ENCODE measurements at regions not wholly inside any gene's neighbourhood (a gene's known extent, or its start where the extent isn't known, plus 50 kb on each side); places are given as distances from the start of the nearest gene placed in this dataset.

- TF ChIP-seq, protein P1, sequence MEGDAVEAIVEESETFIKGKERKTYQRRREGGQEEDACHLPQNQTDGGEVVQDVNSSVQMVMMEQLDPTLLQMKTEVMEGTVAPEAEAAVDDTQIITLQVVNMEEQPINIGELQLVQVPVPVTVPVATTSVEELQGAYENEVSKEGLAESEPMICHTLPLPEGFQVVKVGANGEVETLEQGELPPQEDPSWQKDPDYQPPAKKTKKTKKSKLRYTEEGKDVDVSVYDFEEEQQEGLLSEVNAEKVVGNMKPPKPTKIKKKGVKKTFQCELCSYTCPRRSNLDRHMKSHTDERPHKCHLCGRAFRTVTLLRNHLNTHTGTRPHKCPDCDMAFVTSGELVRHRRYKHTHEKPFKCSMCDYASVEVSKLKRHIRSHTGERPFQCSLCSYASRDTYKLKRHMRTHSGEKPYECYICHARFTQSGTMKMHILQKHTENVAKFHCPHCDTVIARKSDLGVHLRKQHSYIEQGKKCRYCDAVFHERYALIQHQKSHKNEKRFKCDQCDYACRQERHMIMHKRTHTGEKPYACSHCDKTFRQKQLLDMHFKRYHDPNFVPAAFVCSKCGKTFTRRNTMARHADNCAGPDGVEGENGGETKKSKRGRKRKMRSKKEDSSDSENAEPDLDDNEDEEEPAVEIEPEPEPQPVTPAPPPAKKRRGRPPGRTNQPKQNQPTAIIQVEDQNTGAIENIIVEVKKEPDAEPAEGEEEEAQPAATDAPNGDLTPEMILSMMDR (IDR thresholded peaks at IDR 0.05; ENCODE audit: low read depth, low read length): no peak
- DNase-seq (ENCODE audit: low read depth in 1 of 2, low spot score in 1 of 2): no peak
- H3K4me3 ChIP-seq: no peak overlapping the region
- no peaks in the 10 kb centered on the region for H3K27me3 ChIP-seq
- H3K4me1 ChIP-seq (ENCODE audit: low read depth): no peaks in the 10 kb centered on the region
- no peaks in the 10 kb centered on the region for H3K36me3 ChIP-seq
- H3K27ac ChIP-seq: no peak overlapping the region
- H3K9me3 ChIP-seq (ENCODE audit: low read depth): no peaks in the 10 kb centered on the region
Observed at GRCh38 chr2:118295592-118296390, 207.5 kb downstream of the INSIG2 start.

DNA sequence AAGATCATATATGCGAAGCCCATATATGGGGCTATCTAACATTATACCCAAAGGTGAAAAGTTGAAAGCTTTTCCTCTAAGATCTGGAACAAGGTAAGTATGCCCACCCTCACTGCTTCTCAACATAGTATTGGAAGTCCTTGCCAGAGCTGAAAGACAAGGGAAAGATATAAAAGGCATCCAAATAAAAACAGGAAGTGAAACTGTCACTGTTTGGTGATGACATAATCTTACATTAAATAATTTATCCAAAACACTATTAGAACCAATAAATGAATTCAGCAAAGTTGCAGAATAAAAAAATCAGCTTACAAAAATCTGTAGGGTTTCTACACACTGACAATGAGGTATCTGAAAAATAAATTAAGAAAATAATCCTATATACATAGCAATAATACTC lies 205.8 kb downstream of the INSIG2 start:
- no peaks in the 10 kb centered on the region for H3K27me3 ChIP-seq
- no peak overlapping the region for H3K4me3 ChIP-seq
- H3K4me1 ChIP-seq (ENCODE audit: low read depth): no peaks in the 10 kb centered on the region
- no peak overlapping the region for H3K27ac ChIP-seq
- TF ChIP-seq, protein P1 (IDR thresholded peaks at IDR 0.05; ENCODE audit: low read depth, low read length): no peak
- no peaks in the 10 kb centered on the region for H3K9me3 ChIP-seq (ENCODE audit: low read depth)
- DNase-seq (ENCODE audit: low read depth in 1 of 2, low spot score in 1 of 2): no peak
- no peaks in the 10 kb centered on the region for H3K36me3 ChIP-seq

GRCh38 chr2:118292991-118293390 lies 204.7 kb downstream of the INSIG2 start:
- H3K27me3 ChIP-seq: no peaks in the 10 kb centered on the region
- H3K4me3 ChIP-seq: no peak overlapping the region

GRCh38 chr2:118291251-118291880 lies 203.1 kb downstream of the INSIG2 start:
- TF ChIP-seq, protein P1 (IDR thresholded peaks at IDR 0.05; ENCODE audit: low read depth, low read length): no peak
- H3K27ac ChIP-seq: no peak overlapping the region
- no peak overlapping the region for H3K4me3 ChIP-seq
- H3K4me1 ChIP-seq (ENCODE audit: low read depth): no peaks in the 10 kb centered on the region
- H3K36me3 ChIP-seq: no peaks in the 10 kb centered on the region
- no peaks in the 10 kb centered on the region for H3K27me3 ChIP-seq
- H3K9me3 ChIP-seq (ENCODE audit: low read depth): no peaks in the 10 kb centered on the region
- no peak for DNase-seq (ENCODE audit: low read depth in 1 of 2, low spot score in 1 of 2)

More at GRCh38 chr2:118292991-118293390, 204.7 kb downstream of the INSIG2 start:
- TF ChIP-seq, protein P1 (IDR thresholded peaks at IDR 0.05; ENCODE audit: low read depth, low read length): no peak
- Histone ChIP-seq H3K36me3 (no peaks in the 10 kb centered on the region), H3K9me3 (ENCODE audit: low read depth) (no peaks in the 10 kb centered on the region), H3K27ac (no peak overlapping the region), H3K4me1 (ENCODE audit: low read depth) (no peaks in the 10 kb centered on the region)
- DNase-seq (ENCODE audit: low read depth in 1 of 2, low spot score in 1 of 2): no peak

GRCh38 chr2:118290411-118291250 lies 202.4 kb downstream of the INSIG2 start:
- no peaks in the 10 kb centered on the region for H3K9me3 ChIP-seq (ENCODE audit: low read depth)
- H3K27me3 ChIP-seq: no peaks in the 10 kb centered on the region
- no peak overlapping the region for H3K27ac ChIP-seq
- TF ChIP-seq, protein P1 (IDR thresholded peaks at IDR 0.05; ENCODE audit: low read depth, low read length): no peak
- no peak for DNase-seq (ENCODE audit: low read depth in 1 of 2, low spot score in 1 of 2)
- H3K4me1 ChIP-seq (ENCODE audit: low read depth): peaks cover 6% of the 10 kb centered on the region
- H3K4me3 ChIP-seq: no peak overlapping the region
- no peaks in the 10 kb centered on the region for H3K36me3 ChIP-seq
